ENCODE measurements at regions not wholly inside any gene's neighbourhood (a gene's known extent, or its start where the extent isn't known, plus 50 kb on each side); places are given as distances from the start of the nearest gene placed in this dataset.

DNA sequence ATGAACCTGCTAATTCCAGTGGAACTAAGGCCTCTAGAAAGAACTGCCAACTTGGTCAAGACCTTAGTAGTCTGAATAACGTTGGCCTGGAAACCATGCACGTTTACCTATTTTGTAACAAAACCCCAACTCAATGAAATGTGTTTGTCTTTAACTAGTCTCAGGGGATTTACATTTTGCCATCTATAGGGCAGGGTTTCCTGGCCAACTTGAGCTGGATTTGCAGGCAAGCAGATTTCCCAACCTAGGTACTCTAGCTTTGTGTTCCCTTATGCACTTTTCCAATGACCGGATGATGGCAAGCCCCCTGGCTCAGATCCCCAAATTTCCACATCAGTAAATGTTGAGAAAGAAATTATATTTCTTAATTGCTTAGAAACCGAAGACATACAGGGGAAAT lies 114.5 kb downstream of the IRS2 start:
- TF ChIP-seq EZH2 (IDR thresholded peaks at IDR 0.05; ENCODE audit: insufficient read depth, low read length): no peak
- TF ChIP-seq, protein P1, sequence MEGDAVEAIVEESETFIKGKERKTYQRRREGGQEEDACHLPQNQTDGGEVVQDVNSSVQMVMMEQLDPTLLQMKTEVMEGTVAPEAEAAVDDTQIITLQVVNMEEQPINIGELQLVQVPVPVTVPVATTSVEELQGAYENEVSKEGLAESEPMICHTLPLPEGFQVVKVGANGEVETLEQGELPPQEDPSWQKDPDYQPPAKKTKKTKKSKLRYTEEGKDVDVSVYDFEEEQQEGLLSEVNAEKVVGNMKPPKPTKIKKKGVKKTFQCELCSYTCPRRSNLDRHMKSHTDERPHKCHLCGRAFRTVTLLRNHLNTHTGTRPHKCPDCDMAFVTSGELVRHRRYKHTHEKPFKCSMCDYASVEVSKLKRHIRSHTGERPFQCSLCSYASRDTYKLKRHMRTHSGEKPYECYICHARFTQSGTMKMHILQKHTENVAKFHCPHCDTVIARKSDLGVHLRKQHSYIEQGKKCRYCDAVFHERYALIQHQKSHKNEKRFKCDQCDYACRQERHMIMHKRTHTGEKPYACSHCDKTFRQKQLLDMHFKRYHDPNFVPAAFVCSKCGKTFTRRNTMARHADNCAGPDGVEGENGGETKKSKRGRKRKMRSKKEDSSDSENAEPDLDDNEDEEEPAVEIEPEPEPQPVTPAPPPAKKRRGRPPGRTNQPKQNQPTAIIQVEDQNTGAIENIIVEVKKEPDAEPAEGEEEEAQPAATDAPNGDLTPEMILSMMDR (IDR thresholded peaks at IDR 0.05; ENCODE audit: insufficient read depth, low read depth, low read length): no peak
- no peak overlapping the region for H2AFZ ChIP-seq (ENCODE audit: low read depth, low read length)
- Mint-ChIP-seq H3K27ac (ENCODE audit: unreplicated experiment) (no peak overlapping the region), H3K9me3 (ENCODE audit: unreplicated experiment) (no peaks in the 10 kb centered on the region), H3K27me3 (ENCODE audit: low read depth, unreplicated experiment) (no peaks in the 10 kb centered on the region), H3K4me3 (ENCODE audit: unreplicated experiment) (no peak overlapping the region), H3K4me1 (ENCODE audit: low read depth, unreplicated experiment) (peaks cover 10% of the 10 kb centered on the region), H3K36me3 (ENCODE audit: low read depth, unreplicated experiment) (no peaks in the 10 kb centered on the region)
- no peak overlapping the region for H3K4me3 ChIP-seq (ENCODE audit: insufficient read depth, low read depth, low read length)
- DNase-seq (ENCODE audit: low read depth) (no peak), FAIRE-seq (no peak)
- H4K20me1 ChIP-seq (ENCODE audit: insufficient read depth, low read length): no peaks in the 10 kb centered on the region
- H3K79me2 ChIP-seq (ENCODE audit: insufficient read depth, low read length): no peaks in the 10 kb centered on the region
- H3K4me1 ChIP-seq (ENCODE audit: insufficient read depth, low read length): peaks cover 4% of the 10 kb centered on the region
- no peaks in the 10 kb centered on the region for H3K27me3 ChIP-seq (ENCODE audit: insufficient read depth, low read length)
- no peak overlapping the region for H3K27ac ChIP-seq (ENCODE audit: low read depth, low read length)
- no peaks in the 10 kb centered on the region for H3K36me3 ChIP-seq (ENCODE audit: insufficient read depth, low read length)
- H3K9ac ChIP-seq (ENCODE audit: low read length): no peak overlapping the region
- no peak overlapping the region for H3K4me2 ChIP-seq (ENCODE audit: low read length)
- no peaks in the 10 kb centered on the region for H3K9me3 ChIP-seq (ENCODE audit: insufficient read depth, low read depth, low read length)

GRCh38 chr13:109670776-109671175 lies 115.6 kb downstream of the IRS2 start:
- Mint-ChIP-seq H3K27me3 (ENCODE audit: low read depth, unreplicated experiment) (no peaks in the 10 kb centered on the region), H3K9me3 (ENCODE audit: unreplicated experiment) (no peaks in the 10 kb centered on the region), H3K4me1 (ENCODE audit: low read depth, unreplicated experiment) (peaks cover 15% of the 10 kb centered on the region), H3K27ac (ENCODE audit: unreplicated experiment) (no peak overlapping the region), H3K4me3 (ENCODE audit: unreplicated experiment) (no peak overlapping the region), H3K36me3 (ENCODE audit: low read depth, unreplicated experiment) (no peaks in the 10 kb centered on the region)
- FAIRE-seq (no peak), DNase-seq (ENCODE audit: low read depth) (no peak)
- no peak overlapping the region for H3K4me2 ChIP-seq (ENCODE audit: low read length)
- H3K27me3 ChIP-seq (ENCODE audit: insufficient read depth, low read length): no peaks in the 10 kb centered on the region
- no peaks in the 10 kb centered on the region for H3K9me3 ChIP-seq (ENCODE audit: insufficient read depth, low read depth, low read length)
- no peak overlapping the region for H2AFZ ChIP-seq (ENCODE audit: low read depth, low read length)
- H3K27ac ChIP-seq (ENCODE audit: low read depth, low read length): no peak overlapping the region
- no peak overlapping the region for H3K4me3 ChIP-seq (ENCODE audit: insufficient read depth, low read depth, low read length)
- H4K20me1 ChIP-seq (ENCODE audit: insufficient read depth, low read length): no peaks in the 10 kb centered on the region
- TF ChIP-seq EZH2 (IDR thresholded peaks at IDR 0.05; ENCODE audit: insufficient read depth, low read length): no peak
- TF ChIP-seq, protein P1 (IDR thresholded peaks at IDR 0.05; ENCODE audit: insufficient read depth, low read depth, low read length): no peak
- H3K79me2 ChIP-seq (ENCODE audit: insufficient read depth, low read length): no peaks in the 10 kb centered on the region
- no peaks in the 10 kb centered on the region for H3K36me3 ChIP-seq (ENCODE audit: insufficient read depth, low read length)
- no peak overlapping the region for H3K9ac ChIP-seq (ENCODE audit: low read length)
- peaks cover 6% of the 10 kb centered on the region for H3K4me1 ChIP-seq (ENCODE audit: insufficient read depth, low read length)

DNA sequence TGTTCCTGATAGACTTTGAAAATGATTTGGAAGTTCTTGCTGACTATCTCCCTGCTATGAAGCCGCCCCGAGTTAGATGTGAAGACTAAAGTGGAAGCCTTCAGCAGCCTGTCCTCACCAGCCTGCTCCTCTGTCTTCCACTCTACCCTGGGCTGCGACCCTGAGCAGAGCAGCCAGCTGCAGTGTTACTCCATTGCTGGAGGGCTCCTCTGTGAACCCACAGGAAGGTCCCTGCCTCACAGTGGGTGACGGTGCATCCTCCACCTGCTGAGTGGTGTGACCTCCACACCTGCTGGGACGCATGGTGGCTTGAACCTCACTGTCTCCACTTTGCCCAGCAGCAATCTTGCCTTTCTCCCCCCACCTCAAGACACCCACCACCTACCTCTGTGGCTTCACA lies 116.4 kb downstream of the IRS2 start:
- no peaks in the 10 kb centered on the region for H3K9me3 ChIP-seq (ENCODE audit: insufficient read depth, low read depth, low read length)
- no peak overlapping the region for H2AFZ ChIP-seq (ENCODE audit: low read depth, low read length)
- Mint-ChIP-seq H3K27ac (ENCODE audit: unreplicated experiment) (no peak overlapping the region), H3K4me1 (ENCODE audit: low read depth, unreplicated experiment) (peaks cover 15% of the 10 kb centered on the region), H3K4me3 (ENCODE audit: unreplicated experiment) (no peak overlapping the region), H3K36me3 (ENCODE audit: low read depth, unreplicated experiment) (no peaks in the 10 kb centered on the region), H3K27me3 (ENCODE audit: low read depth, unreplicated experiment) (no peaks in the 10 kb centered on the region), H3K9me3 (ENCODE audit: unreplicated experiment) (peaks cover 2% of the 10 kb centered on the region)
- H3K27ac ChIP-seq (ENCODE audit: low read depth, low read length): no peak overlapping the region
- H3K79me2 ChIP-seq (ENCODE audit: insufficient read depth, low read length): no peaks in the 10 kb centered on the region
- TF ChIP-seq, protein P1 (IDR thresholded peaks at IDR 0.05; ENCODE audit: insufficient read depth, low read depth, low read length): no peak
- no peak for TF ChIP-seq EZH2 (IDR thresholded peaks at IDR 0.05; ENCODE audit: insufficient read depth, low read length)
- FAIRE-seq: no peak
- DNase-seq (ENCODE audit: low read depth): no peak
- no peak overlapping the region for H3K4me3 ChIP-seq (ENCODE audit: insufficient read depth, low read depth, low read length)
- H3K27me3 ChIP-seq (ENCODE audit: insufficient read depth, low read length): no peaks in the 10 kb centered on the region
- no peaks in the 10 kb centered on the region for H4K20me1 ChIP-seq (ENCODE audit: insufficient read depth, low read length)
- no peak overlapping the region for H3K4me2 ChIP-seq (ENCODE audit: low read length)
- no peak overlapping the region for H3K9ac ChIP-seq (ENCODE audit: low read length)
- no peaks in the 10 kb centered on the region for H3K36me3 ChIP-seq (ENCODE audit: insufficient read depth, low read length)
- peaks cover 6% of the 10 kb centered on the region for H3K4me1 ChIP-seq (ENCODE audit: insufficient read depth, low read length)
